PC-3 (cell line): ENCODE measurements at regions not wholly inside any gene's neighbourhood (a gene's known extent, or its start where the extent isn't known, plus 50 kb on each side); places are given as distances from the start of the nearest gene placed in this dataset.

Experiments
- ATAC-seq: fragments of 200-7000 bp; cut with Tn5 transposase; 2 replicates; pipeline ENCODE4 v1.9.1; 2020; ENCODE audit warnings: mild to moderate bottlenecking, moderate library complexity
- BruUV-seq: library from RNA; stranded (reverse); fragments of 400-500 nt; replicated peaks from 2 replicates; lab custom pipeline; 2021; lab: Mats Ljungman, UMichigan
- CTCF ChIA-PET: fragments of 300-600 bp; sonication (Branson Sonifier 250); formaldehyde crosslinking; loops from one replicate; lab custom pipeline; 2022; ENCODE audit warnings: antibody characterized with exemption; lab: Charles Lee
- POLR2A ChIA-PET: fragments of 300-600 bp; sonication (Branson Sonifier 250); formaldehyde crosslinking; loops from one replicate; lab custom pipeline; 2022; ENCODE audit warnings: antibody characterized with exemption; ENCODE audit not compliant: unreplicated experiment; lab: Charles Lee
- DNase-seq: peaks from one replicate; pipeline ENCODE4 v3.0.0-alpha.2; 2015
- H2AFZ ChIP-seq: fragments of 300-600 bp; sonication (generic); 2 replicates; pipeline ENCODE4 v1.6.0; 2016; ENCODE audit warnings: antibody characterized with exemption, low read length
- H3F3A ChIP-seq: fragments of 300-600 bp; sonication (generic); one replicate; pipeline ENCODE4 v1.6.0; 2017; ENCODE audit warnings: antibody characterized with exemption, low read length, control low read depth, mild to moderate bottlenecking; ENCODE audit not compliant: unreplicated experiment
- H3K27ac ChIP-seq: fragments of 300-600 bp; sonication (generic); 2 replicates; pipeline ENCODE4 v1.5.1; 2016; ENCODE audit warnings: mild to moderate bottlenecking, low read length
- H3K27me3 ChIP-seq: fragments of 300-600 bp; sonication (generic); 2 replicates; pipeline ENCODE4 v1.6.1; 2016; ENCODE audit warnings: low read length, mixed read lengths
- H3K36me3 ChIP-seq: fragments of 300-600 bp; sonication (generic); 2 replicates; pipeline ENCODE4 v1.6.1; 2016; ENCODE audit warnings: low read depth, mixed run types, low read length, mixed read lengths
- H3K4me1 ChIP-seq: fragments of 300-600 bp; sonication (generic); 2 replicates; pipeline ENCODE4 v1.5.1; 2016; ENCODE audit warnings: low read length; ENCODE audit not compliant: insufficient read depth
- H3K4me2 ChIP-seq: fragments of 300-600 bp; sonication (generic); 2 replicates; pipeline ENCODE4 v1.6.0; 2016; ENCODE audit warnings: low read length
- H3K4me3 ChIP-seq: fragments of 300-600 bp; sonication (generic); 2 replicates; pipeline ENCODE4 v1.5.1; 2016; ENCODE audit warnings: mild to moderate bottlenecking, low read length, mixed read lengths
- H3K79me2 ChIP-seq: fragments of 300-600 bp; sonication (generic); 2 replicates; pipeline ENCODE4 v1.6.1; 2017; ENCODE audit warnings: low read length, mixed read lengths
- H3K9ac ChIP-seq: fragments of 300-600 bp; sonication (generic); 2 replicates; pipeline ENCODE4 v1.6.0; 2016; ENCODE audit warnings: mild to moderate bottlenecking, low read length
- H3K9me2 ChIP-seq: fragments of 300-600 bp; sonication (generic); replicated peaks from 2 replicates; pipeline ENCODE4 v1.6.1; 2016; ENCODE audit warnings: mixed run types, low read length, mixed read lengths
- H3K9me3 ChIP-seq: fragments of 300-600 bp; sonication (generic); 2 replicates; pipeline ENCODE4 v1.6.1; 2016; ENCODE audit warnings: low read length, mixed read lengths
- H4K20me1 ChIP-seq: fragments of 300-600 bp; sonication (generic); 2 replicates; pipeline ENCODE4 v1.6.1; 2016; ENCODE audit warnings: low read length, mixed read lengths
- EZH2 ChIP-seq: fragments of 300-600 bp; sonication (generic); IDR thresholded peaks from one replicate; pipeline ENCODE4 v1.6.1; 2017; ENCODE audit warnings: antibody characterized with exemption, mild to moderate bottlenecking, low read length; ENCODE audit not compliant: unreplicated experiment
- EZH2phosphoT487 ChIP-seq: fragments of 300-600 bp; sonication (generic); IDR thresholded peaks from 2 replicates; pipeline ENCODE4 v1.6.1; 2018; ENCODE audit warnings: mild to moderate bottlenecking, antibody characterized with exemption, low read length, borderline replicate concordance
- intact Hi-C: fragments of 100-400 bp; cut with micrococcal nuclease; formaldehyde crosslinking; loops from 2 replicates; pipeline ENCODE4 v1.9.0; 2023
- TF ChIP-seq, protein P1 (sequence below): fragments of 300-600 bp; sonication (generic); conservative IDR thresholded peaks from 2 replicates; pipeline ENCODE4 v1.5.1; 2017; ENCODE audit warnings: antibody characterized with exemption, low read depth, mild to moderate bottlenecking, low read length

GRCh38 chr2:238638100-238638981 lies 209.5 kb upstream of the TWIST2 start:
- Histone ChIP-seq H3K9me2 (no peaks in the 10 kb centered on the region), H3K4me1 (peaks cover 6% of the 10 kb centered on the region), H4K20me1 (no peaks in the 10 kb centered on the region), H3K36me3 (no peaks in the 10 kb centered on the region), H3F3A (no peaks in the 10 kb centered on the region), H3K4me2 (no peak overlapping the region), H2AFZ (no peak overlapping the region), H3K9ac (no peak overlapping the region), H3K27me3 (no peaks in the 10 kb centered on the region), H3K4me3 (no peak overlapping the region), H3K27ac (no peak overlapping the region), H3K9me3 (no peaks in the 10 kb centered on the region), H3K79me2 (no peaks in the 10 kb centered on the region)
- POLR2A ChIA-PET, result no interaction called here
- no TSS peak for BruUV-seq
- TF ChIP-seq EZH2phosphoT487 (no peak), EZH2 (no peak)
- TF ChIP-seq, protein P1, sequence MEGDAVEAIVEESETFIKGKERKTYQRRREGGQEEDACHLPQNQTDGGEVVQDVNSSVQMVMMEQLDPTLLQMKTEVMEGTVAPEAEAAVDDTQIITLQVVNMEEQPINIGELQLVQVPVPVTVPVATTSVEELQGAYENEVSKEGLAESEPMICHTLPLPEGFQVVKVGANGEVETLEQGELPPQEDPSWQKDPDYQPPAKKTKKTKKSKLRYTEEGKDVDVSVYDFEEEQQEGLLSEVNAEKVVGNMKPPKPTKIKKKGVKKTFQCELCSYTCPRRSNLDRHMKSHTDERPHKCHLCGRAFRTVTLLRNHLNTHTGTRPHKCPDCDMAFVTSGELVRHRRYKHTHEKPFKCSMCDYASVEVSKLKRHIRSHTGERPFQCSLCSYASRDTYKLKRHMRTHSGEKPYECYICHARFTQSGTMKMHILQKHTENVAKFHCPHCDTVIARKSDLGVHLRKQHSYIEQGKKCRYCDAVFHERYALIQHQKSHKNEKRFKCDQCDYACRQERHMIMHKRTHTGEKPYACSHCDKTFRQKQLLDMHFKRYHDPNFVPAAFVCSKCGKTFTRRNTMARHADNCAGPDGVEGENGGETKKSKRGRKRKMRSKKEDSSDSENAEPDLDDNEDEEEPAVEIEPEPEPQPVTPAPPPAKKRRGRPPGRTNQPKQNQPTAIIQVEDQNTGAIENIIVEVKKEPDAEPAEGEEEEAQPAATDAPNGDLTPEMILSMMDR, result no peak
- ATAC-seq, result no peak
- DNase-seq, result no peak
- CTCF ChIA-PET, result no interaction called here
- intact Hi-C loops, result no loop called here

GRCh38 chr2:238638982-238639628 lies 208.8 kb upstream of the TWIST2 start:
- Histone ChIP-seq H3K4me1 (peaks cover 13% of the 10 kb centered on the region), H3K27ac (no peak overlapping the region), H3K36me3 (no peaks in the 10 kb centered on the region), H3K9me2 (no peaks in the 10 kb centered on the region), H3K4me3 (no peak overlapping the region), H3K27me3 (no peaks in the 10 kb centered on the region), H2AFZ (no peak overlapping the region), H4K20me1 (no peaks in the 10 kb centered on the region), H3K4me2 (no peak overlapping the region), H3K9me3 (no peaks in the 10 kb centered on the region), H3K79me2 (no peaks in the 10 kb centered on the region), H3K9ac (no peak overlapping the region), H3F3A (no peaks in the 10 kb centered on the region)
- no TSS peak for BruUV-seq
- DNase-seq (no peak), ATAC-seq (no peak)
- POLR2A ChIA-PET, result no interaction called here
- intact Hi-C loops, result no loop called here
- CTCF ChIA-PET, result no interaction called here
- no peak for TF ChIP-seq EZH2phosphoT487
- TF ChIP-seq, protein P1, result no peak
- TF ChIP-seq EZH2, result no peak

- H3K4me2 ChIP-seq, result no peak overlapping the region
- ChIA-PET CTCF (no interaction called here), POLR2A (no interaction called here)
- H3K9me3 ChIP-seq, result no peaks in the 10 kb centered on the region
- H3K79me2 ChIP-seq, result no peaks in the 10 kb centered on the region
- H3K36me3 ChIP-seq, result no peaks in the 10 kb centered on the region
- H3K9me2 ChIP-seq, result no peaks in the 10 kb centered on the region
- BruUV-seq, result no TSS peak
- H3K27me3 ChIP-seq, result no peaks in the 10 kb centered on the region
- no peak for TF ChIP-seq EZH2
- no peak overlapping the region for H3K4me3 ChIP-seq
- ATAC-seq, result no peak
- no peaks in the 10 kb centered on the region for H3F3A ChIP-seq
- no peak overlapping the region for H3K27ac ChIP-seq
- DNase-seq, result no peak
- H2AFZ ChIP-seq, result no peak overlapping the region
- no peak overlapping the region for H3K9ac ChIP-seq
- H3K4me1 ChIP-seq, result peaks cover 27% of the 10 kb centered on the region
- intact Hi-C loops, result no loop called here
- no peaks in the 10 kb centered on the region for H4K20me1 ChIP-seq
These were observed 207.4 kb upstream of the TWIST2 start for GRCh38 chr2:238640486-238640885.
